ENCODE measurements at regions not wholly inside any gene's neighbourhood (a gene's known extent, or its start where the extent isn't known, plus 50 kb on each side); places are given as distances from the start of the nearest gene placed in this dataset.
"Not testable (repeated sequence)": the region's sequence is repeated elsewhere in the genome, so short reads cannot be mapped to it uniquely, and the experiment has no call there.

DNA sequence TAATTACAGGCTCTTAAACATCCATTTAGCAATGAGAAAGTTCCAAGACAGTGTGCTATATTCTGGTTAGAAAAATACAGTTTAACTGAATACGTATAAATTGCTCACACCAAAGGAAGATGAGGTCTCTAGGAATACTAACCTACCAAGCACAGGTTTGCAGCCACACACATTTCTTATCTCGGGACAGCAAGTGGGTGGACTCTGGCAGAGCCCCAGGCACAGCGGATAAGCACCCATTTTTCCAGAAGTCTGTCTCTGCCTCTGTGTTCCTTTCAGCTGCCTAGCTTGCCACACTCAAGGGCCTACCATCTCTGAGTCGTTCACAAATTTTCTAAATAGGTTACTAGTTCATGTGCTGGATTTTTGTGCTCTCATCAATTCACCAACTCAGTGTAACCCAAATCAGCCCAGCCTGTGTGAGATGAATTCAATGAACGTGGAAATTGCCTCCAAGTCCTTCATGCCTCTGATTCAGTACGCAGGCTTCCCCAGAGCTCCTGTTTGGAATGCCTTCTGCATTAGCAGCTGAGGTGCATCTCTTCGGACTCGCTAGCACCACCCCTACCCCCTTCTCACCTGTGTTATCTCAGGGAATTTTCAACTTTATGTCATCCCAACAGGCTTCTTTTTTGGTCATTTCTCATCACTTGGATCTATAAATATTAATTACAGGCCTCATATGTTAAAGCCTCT is 581.0 kb upstream of the CDH11 start:
- DNase-seq, result no peak

DNA sequence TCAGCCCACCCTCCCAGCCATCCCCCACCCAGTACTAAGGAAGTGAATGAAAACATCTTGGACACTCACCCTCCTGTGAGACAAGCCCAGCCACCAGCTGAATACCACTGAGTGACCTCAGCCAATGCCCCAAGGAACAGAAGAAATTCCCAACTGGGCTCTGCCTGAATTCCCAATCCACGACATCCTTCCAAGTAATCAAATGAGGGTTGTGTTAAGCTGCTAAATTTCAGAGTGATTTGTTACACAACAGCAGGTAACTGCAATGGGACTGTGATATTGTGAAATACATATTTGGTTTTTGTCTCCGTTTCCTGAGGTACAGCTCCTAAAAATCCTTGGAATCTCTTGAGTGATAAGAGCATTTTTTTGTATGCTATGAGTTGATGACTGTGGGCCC is 578.7 kb upstream of the CDH11 start:
- no peak for DNase-seq

DNA sequence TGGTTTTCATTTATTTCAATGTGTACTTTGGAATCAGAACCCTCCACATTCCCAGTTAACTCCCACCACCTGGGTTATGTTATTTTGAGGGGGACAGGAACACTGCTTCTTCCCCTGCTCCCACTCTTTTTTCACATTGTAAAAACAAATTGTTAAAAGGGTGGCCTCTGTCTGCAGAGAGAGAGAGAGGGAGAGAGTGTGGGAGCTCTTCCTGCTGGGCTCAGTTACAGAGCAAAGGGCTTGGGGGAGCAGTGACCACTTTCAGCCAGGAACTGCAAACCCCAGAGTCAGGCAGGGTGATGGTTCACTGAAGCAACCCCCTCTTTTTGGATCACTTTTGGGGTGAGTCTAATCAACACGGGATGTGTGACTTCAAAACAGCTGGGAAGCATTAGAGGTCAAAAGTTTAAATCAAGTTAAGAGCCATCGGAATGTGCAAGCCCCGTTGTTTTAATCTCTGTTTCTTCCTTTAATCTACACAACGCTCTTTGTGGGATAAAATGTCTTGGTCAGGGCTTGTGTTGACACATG is 577.0 kb upstream of the CDH11 start:
- no peak for DNase-seq

DNA sequence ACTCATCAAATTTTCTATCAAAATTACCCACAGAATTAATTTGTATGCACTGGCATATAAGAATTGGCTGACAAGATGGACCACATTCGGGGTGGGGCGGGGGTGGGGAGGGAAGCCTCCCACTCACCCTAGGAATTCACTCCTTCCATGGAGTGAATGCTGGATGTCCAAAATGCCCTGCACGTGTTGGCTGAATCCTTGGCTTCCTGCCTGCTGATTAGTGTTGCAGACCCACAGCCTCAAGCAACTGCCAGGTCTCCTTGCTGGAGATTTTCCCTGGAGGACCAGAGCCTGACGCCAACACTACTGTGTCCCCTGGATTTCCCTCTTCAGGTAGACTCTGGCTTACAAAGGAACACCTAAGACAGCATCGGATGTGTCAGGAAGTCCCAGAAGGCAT is 575.7 kb upstream of the CDH11 start:
- no peak for DNase-seq

DNA sequence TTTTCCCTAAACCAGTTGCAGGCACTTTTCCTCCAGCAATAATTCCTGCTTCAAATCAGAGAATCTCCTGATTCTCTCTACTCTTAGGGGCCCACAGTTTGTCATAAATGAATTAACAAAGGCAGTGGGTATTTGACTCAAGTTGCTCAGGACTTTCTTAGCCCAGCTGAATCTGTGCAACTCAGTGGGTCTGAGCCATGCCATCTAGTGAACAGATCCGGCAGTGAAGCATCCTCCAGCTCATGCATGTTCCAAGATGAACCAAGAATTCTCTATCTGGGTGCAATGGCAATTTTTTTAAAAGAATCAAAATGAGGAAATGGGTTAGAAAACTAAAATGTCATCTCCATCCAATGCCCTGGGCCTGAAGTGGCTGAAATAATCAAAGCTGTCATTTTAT is 575.2 kb upstream of the CDH11 start:
- DNase-seq, result no peak

DNA sequence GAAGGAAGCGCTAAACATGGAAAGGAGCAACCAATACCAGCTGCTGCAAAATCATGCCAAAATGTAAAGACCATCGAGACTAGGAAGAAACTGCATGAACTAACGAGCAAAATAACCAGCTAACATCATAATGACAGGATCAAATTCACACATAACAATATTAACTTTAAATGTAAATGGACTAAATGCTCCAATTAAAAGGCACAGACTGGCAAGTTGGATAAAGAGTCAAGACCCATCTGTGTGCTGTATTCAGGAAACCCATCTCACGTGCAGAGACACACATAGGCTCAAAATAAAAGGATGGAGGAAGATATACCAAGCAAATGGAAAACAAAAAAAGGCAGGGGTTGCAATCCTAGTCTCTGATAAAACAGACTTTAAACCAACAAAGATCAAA is 570.0 kb upstream of the CDH11 start:
- DNase-seq, result not testable (repeated sequence)

DNA sequence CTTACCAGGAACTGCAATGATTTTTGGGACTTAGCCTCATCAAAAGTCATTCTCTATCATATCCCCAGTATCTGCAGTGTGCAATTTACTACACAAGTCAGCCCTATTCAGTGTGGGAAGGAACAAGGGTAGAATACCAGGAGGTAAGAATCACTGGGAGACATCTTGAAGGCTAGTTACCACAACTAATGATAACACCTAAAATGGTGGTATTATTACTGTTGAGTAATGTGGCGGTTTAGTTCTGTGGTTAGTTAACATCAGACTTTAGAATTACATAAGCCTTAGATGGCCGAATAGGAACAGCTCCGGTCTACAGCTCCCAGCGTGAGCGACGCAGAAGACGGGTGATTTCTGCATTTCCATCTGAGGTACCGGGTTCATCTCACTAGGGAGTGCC is 567.9 kb upstream of the CDH11 start:
- no peak for DNase-seq

DNA sequence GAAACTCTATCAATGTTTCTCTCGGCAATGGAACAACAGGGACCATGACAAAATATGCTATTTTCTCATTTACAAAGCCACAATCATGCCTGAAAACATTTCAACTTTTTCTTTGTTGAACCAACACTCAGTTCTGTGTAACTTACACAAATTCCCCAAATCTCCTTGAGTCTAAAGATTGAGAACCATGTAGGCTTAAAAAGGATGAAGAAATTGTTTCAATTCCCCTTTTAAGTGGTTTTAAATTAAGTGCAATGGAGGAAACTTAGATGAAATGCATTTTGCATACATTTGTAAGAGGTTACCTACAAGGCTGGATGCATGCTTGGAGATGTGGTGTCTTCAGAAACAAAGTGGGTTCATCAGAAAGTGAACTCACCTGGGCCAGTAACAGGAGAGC is 566.4 kb upstream of the CDH11 start:
- no peak for DNase-seq

DNA sequence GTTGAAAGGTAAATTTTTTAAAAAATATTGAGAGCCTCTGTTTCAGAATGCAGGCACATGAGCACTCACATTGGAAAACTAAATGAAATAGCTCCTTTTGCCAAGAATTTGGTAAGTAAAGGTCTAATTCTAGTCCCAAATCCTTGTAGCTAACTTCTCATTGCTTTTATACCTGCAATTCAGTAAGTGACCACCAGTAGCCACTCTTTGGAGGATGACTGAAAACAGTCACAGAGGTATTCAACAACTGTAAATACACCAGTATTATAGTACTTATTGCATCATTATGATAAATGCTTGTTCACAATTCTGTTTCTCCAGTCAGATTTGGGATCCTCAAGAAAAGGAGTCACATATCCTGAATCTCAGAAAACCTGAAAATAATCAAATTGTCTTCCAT is 562.4 kb upstream of the CDH11 start:
- no peak for DNase-seq

DNA sequence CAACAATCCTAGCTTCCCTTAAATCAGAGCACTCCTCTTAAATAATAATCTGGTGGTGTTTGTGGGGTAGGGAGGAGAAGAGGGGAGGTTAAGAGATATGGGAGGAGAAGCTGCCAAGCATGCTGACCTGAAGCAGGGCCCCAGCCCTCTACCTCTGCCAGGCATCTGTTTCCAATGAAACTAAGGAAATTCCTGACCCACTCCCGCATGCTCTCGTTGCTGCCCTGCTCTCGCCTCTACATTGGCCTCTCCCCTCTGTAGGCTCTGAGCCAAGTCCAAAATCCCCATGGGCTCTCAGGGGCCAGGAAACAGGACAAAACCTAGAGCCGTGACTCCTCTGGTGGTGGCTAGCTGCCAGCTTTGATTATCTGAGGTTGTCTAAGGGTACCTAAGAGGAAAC is 559.5 kb upstream of the CDH11 start:
- no peak for DNase-seq

DNA sequence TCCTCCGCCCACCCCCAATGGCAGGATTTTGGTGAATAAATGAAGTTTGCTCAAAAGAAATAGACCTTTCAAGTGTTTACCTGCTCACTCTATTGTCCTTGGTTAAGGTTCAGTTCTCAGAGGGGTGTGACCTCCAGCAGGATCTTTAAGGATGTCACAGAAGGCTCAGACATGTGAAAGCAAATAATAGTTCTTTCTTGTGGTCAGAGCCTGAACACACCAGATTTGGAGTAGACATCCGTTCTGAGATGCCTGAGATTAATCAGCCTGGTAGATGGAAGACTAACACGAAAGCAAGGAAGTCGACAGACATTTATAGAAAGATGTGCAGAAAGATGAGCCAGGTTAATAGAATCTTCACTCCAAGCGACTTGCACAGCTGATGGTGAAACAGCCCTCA is 557.9 kb upstream of the CDH11 start:
- DNase-seq, result no peak

DNA sequence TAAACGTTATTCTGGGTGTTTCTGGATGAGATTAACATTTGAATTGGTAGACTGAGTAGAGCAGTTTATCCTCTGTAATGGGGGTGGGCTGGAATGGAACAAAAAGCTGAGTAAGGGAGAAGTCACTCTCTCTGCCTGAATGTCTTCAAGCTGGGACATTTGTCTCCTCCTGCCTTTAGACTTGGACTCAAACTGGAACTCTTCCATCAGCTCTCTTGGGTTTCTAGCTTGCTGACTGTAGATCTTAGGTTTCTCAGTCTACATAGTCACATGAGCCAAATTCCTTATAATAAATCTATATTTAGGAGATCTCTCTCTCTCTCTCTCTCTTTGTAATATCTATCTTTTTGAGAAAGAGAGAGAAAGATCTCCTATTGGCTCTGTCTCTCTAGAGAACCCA is 553.3 kb upstream of the CDH11 start:
- DNase-seq, result no peak

DNA sequence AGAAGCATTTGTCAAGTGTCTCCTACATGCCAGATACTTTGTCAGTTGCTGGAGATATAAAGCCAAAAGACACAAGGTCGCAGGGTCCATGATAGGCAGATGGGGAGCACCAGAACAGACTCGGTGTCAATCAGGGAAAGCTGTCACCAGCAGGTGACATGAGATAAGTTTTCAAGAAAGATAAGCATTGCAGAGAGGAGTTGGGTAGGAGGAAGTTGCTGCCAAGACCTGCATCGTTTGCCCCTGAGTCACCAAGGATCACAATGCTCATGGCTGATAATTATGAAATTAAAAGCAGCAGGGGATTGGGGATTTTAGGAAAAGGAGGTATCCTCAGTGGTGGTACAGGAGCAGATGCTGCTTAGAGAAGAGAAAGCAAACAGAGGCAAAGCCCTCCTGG is 551.1 kb upstream of the CDH11 start:
- no peak for DNase-seq

DNA sequence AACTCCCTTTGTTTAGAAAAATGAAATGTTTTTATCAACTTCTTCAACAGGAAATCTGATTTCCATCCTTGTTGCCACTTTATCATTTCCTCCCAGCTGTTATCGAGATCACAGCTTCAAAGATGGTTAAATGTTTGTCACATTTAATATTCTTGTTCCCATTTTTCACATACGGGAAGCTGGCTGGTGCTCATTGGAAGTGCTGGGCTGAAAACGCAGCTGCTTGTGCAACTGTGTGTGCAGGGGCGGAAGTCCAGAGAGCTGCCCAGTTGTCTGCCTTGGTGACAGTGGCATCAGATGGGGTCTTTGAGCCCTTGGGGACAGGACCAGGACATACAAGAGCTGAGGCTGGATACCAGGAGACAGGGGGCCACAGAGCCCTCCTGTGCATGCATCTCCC is 549.2 kb upstream of the CDH11 start:
- DNase-seq, result no peak

DNA sequence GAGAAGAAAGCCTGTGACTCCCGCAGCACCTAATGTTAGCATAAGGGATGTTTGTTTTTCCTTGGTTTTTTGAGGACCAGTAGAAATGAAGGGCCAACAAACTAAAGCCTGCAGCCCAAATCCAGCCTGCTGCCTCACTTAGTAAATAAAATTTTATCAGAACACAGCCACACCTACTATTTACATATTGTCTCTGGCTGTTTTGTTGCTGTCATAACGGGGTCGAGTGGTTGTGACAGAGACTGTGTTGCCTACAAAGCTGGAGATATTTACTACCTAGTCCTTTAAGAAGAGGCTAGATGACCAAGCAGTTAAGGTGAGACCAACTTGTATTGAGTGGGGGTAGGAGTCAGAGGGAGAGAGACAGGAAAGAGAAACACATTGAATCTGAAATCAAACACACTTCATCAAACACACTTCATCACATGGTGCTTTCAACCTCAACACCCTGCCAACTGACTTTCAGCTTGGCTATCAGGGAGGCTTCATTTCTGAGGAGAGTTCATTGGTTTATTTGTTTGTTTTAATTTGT is 546.3 kb upstream of the CDH11 start:
- no peak for DNase-seq

DNA sequence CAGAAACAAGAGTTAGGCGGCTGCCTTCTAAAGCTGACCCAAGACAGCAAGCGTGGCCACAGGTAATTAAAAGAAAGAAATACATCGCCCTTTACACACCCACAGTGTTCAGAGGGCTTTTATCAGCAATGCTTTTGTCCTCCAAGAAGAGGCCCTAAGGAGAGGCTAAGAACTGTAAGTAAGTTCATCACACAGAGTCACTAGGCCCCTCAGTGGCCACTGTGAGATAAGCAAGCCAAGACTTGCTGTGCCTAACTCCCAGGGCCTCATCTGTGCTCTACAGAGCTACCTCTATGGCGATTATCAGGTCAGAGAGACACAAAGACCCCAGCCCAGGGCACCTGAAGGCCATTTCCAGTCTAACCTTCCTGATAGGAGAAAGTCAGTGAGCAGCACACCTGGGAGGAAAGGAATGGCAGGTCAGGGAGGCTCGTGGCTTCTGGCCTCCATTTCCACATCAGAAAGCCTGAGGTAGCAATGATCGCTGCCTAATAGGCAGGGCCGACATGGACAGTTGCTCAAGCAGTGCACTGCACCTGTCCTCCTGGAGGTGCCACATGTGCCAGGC is 545.2 kb upstream of the CDH11 start:
- DNase-seq, result no peak

DNA sequence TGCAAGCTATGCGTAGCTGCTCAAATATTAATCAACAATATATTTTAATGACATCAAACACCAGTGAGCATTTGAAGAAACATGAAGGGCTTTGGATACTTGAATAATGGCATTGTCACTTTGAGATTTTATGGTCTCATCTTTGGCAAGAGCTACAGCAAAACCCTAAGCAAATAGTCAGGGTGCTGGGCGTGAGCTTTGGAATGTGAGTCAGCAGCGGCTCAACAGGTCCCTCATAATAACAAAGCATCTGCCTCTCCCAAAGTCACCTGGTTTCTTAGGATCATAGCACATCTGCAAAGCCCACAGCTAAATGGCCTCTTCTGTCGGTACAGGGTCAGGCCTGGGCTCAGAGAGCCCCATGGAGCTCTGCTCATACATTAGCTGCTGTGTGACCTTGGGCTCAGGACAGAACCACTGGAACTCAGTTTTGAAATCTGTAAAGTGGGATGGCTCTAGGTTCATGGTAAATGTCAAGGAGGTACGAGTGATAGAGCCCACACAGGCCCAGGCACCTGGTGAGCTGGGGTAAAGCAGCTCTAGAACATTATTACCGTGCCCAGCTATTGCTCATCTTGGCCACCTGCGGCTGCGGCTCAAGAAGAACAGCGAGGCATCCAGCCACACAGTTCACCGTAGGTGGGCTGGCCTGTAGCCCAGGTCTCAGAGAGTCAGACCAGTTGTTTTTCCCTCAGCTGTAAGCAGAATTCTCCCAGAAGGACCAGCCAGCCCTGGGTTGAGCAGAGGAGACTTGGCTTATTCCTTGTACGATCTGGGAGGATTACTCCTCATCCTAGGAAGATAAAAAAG is 544.5 kb upstream of the CDH11 start:
- DNase-seq, result no peak

DNA sequence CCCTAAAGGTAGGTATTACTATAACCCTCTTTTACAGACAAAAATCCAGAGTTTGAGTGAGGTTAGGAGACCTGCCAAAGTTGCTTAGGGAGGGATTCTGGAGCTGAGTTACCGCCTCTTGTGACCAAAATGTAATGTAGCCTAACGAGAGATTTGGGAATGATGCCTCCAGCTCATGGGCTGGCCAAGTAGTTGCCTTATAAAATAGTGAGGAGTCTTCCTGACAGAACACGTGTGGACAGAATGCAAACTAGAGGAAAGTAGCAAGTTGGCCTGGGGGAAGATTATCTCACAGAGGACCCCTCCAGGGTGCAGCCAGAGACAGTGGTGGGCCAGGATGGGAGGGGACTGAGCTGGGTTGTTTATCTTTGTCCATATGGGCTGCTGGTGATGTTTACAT is 543.7 kb upstream of the CDH11 start:
- DNase-seq, result no peak

DNA sequence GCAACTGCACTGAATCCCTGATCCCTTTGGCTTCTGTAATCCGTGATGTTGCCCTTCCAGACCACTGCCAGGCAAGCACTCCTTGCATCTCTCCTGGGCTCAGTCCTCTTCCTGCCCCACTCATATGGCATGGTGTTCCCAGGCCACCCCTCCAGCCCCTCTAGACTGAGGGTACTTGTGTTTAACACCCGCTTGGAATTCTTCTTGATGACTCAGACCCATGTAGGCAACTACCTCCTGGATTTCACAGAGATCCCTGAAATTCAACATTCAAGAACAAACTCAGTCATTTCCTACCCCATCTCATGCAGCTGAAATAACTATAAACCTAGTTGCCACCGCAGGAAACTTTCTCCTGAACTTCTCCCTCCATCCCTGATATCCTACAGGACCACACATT is 541.9 kb upstream of the CDH11 start:
- DNase-seq, result no peak

DNA sequence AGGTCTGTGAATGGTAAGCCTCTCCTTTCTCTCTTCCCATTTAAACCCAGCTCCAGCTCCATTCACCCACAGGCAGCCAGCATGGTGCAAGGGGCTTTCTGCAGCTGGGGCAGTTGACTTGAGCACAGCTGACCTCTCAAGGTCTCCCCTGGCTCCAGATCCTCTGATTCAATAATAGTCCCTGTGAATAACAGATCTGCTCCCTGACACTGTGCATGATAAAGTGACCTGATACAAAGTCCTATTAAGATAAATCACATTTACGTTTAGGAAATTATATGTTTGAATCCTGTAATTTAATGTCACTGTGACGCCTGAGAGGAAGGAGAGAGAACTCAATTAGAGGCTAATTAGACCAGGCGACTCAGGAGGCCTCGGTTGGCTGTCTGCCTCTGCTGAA is 540.4 kb upstream of the CDH11 start:
- DNase-seq, result no peak

DNA sequence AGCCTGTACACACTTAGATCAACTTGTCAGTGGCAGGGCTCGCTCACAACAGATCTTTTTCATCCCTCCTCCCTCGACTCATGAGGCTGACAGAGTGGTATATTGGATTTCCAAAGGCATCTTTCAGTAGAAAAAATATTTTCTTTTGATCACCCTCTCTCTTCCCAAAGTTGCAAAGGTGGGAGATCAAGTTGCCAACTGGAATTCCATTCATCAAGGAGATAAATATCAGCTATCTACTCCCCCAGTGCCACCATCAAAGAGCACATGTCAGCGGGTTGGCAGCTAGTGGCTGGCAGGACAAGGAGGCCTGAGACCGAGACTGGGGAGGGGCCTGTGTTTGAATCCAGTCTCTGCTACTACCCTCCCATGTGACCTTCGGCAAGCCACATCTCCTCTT is 539.7 kb upstream of the CDH11 start:
- DNase-seq, result no peak

DNA sequence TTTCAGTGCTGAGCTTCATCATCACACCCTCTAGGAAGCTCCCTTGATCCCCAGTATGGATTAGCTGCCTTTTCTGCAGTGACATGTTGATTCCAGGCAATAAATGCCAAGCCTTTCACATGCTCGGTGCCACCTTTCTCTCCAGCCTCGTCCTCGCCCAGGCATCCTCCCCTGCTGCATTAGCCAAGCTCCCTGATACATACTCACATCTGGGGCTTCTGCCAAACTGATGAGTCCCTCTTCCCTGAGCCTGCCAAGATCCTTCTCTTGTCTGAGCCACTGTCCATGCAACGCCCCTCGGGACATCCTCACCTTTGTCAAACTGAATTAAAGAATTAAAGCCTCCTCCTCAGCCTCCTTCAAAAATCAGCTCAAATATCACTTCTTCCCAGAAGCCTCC is 538.5 kb upstream of the CDH11 start:
- no peak for DNase-seq

DNA sequence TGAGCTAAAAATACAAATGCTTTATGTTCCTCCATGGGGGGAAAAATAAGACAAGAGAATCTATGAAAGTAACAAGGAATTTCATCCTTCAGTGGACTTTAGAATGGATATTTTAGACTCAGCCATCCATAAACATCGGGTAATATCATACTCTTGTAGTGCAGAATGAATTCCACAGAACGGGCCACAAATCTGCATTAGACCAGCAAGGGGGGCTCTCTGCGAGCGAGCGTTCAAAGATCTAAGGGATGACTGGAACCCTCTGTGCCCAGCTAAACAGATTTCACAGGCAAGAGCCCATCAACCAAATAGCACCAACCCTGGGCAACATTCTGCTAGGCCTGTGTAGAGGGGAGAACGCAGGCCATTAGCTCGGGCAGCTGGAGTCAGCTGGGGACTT is 537.9 kb upstream of the CDH11 start:
- DNase-seq, result no peak

DNA sequence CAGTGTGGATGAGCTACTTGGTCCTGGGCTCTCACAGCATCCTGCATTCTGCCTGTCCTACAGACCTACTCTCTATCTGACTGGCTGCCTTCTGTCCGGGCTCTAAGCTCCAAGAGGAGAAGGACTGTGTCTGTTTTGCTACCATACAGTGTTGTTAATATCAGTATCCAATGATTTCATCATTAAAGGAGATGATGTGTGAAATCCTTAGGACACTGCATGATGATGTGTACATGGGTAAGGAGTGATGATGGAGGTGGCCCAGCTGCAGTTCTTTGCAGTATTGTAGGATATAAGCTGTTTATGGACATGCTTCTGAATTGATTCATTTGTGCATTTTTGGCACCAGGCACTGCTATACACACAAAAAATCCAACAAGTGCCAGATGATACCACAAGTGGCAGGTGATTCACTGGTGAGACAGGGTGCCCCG is 536.9 kb upstream of the CDH11 start:
- DNase-seq, result no peak
